Ramos (cell line): ENCODE measurements at regions not wholly inside any gene's neighbourhood (a gene's known extent, or its start where the extent isn't known, plus 50 kb on each side); places are given as distances from the start of the nearest gene placed in this dataset.

Experiments
- in situ Hi-C: fragments of 300-500 bp; cut with MboI; formaldehyde crosslinking; loops from one replicate; pipeline ENCODE4 v1.14.3; 2022; ENCODE audit warnings: low sequenced_read_pairs; ENCODE audit not compliant: unreplicated experiment

GRCh38 chr12:30874455-30875321, 51.9 kb upstream of the TSPAN11 start:
- in situ Hi-C loops, result loop anchor here (10.0 to 25.0 kb wide), 2 partner anchors 110 to 763 kb away; no protein-coding TSS in a partner anchor

- in situ Hi-C loops, result loop anchor here (10.0 to 25.0 kb wide), 2 partner anchors 114 to 767 kb away; no protein-coding TSS in a partner anchor
These were observed 55.9 kb upstream of the TSPAN11 start for GRCh38 chr12:30870491-30871265.

GRCh38 chr12:30867415-30867814, 59.1 kb upstream of the TSPAN11 start:
- in situ Hi-C loops, result loop anchor here (25.0 kb wide), 1 partner anchor 770 kb away; no protein-coding TSS in a partner anchor

GRCh38 chr12:30866256-30866655, 60.3 kb upstream of the TSPAN11 start:
- in situ Hi-C loops, result loop anchor here (25.0 kb wide), 1 partner anchor 771 kb away; no protein-coding TSS in a partner anchor

GRCh38 chr12:30863839-30864238, 62.7 kb upstream of the TSPAN11 start:
- in situ Hi-C loops, result loop anchor here (25.0 kb wide), 1 partner anchor 773 kb away; no protein-coding TSS in a partner anchor

GRCh38 chr12:30862486-30862885, 64.1 kb upstream of the TSPAN11 start:
- in situ Hi-C loops, result loop anchor here (25.0 kb wide), 1 partner anchor 775 kb away; no protein-coding TSS in a partner anchor

GRCh38 chr12:30859226-30859625, 67.3 kb upstream of the TSPAN11 start:
- in situ Hi-C loops, result loop anchor here (25.0 kb wide), 1 partner anchor 778 kb away; no protein-coding TSS in a partner anchor

GRCh38 chr12:30858471-30858870, 68.1 kb upstream of the TSPAN11 start:
- in situ Hi-C loops, result loop anchor here (25.0 kb wide), 1 partner anchor 779 kb away; no protein-coding TSS in a partner anchor

GRCh38 chr12:30853561-30854133, 72.9 kb upstream of the TSPAN11 start:
- in situ Hi-C loops, result loop anchor here (25.0 kb wide), 1 partner anchor 784 kb away; no protein-coding TSS in a partner anchor

GRCh38 chr12:30850684-30851083, 75.9 kb upstream of the TSPAN11 start:
- in situ Hi-C loops, result loop anchor here (25.0 kb wide), 1 partner anchor 787 kb away; no protein-coding TSS in a partner anchor

- in situ Hi-C loops, result loop anchor here (10.0 kb wide), 1 partner anchor 388 kb away; no protein-coding TSS in a partner anchor
These were observed 79.3 kb upstream of the TSPAN11 start for GRCh38 chr12:30847259-30847658.

GRCh38 chr12:30846776-30847175, 79.8 kb upstream of the TSPAN11 start:
- in situ Hi-C loops, result loop anchor here (10.0 kb wide), 1 partner anchor 388 kb away; no protein-coding TSS in a partner anchor

- in situ Hi-C loops, result loop anchor here (10.0 kb wide), 1 partner anchor 389 kb away; no protein-coding TSS in a partner anchor
These were observed 80.9 kb upstream of the TSPAN11 start for GRCh38 chr12:30845676-30846075.

- in situ Hi-C loops, result loop anchor here (10.0 kb wide), 1 partner anchor 392 kb away; no protein-coding TSS in a partner anchor
These were observed 83.3 kb upstream of the TSPAN11 start for GRCh38 chr12:30843211-30843610.

- in situ Hi-C loops, result loop anchor here (10.0 kb wide), 1 partner anchor 394 kb away; no protein-coding TSS in a partner anchor
These were observed 85.8 kb upstream of the TSPAN11 start for GRCh38 chr12:30840715-30841114.

GRCh38 chr12:30839643-30840220, 85.0 kb upstream of the CAPRIN2 start:
- in situ Hi-C loops, result loop anchor here (10.0 kb wide), 1 partner anchor 395 kb away; no protein-coding TSS in a partner anchor

- in situ Hi-C loops, result no loop called here
These were observed 82.8 kb upstream of the CAPRIN2 start for GRCh38 chr12:30837595-30837994.

GRCh38 chr12:30836656-30837445, 82.1 kb upstream of the CAPRIN2 start:
- in situ Hi-C loops, result no loop called here

- in situ Hi-C loops, result no loop called here
These were observed 80.5 kb upstream of the CAPRIN2 start for GRCh38 chr12:30835216-30835615.
